Trophoblast cell (in vitro differentiated cells and primary cell): ENCODE measurements at regions not wholly inside any gene's neighbourhood (a gene's known extent, or its start where the extent isn't known, plus 50 kb on each side); places are given as distances from the start of the nearest gene placed in this dataset.
"Not testable (repeated sequence)": the region's sequence is repeated elsewhere in the genome, so short reads cannot be mapped to it uniquely, and the experiment has no call there.

Source experiments
- DNase-seq, 2 donors: peaks; one replicate each; pipeline ENCODE4 v3.0.0-alpha.2; 2016
- H2AFZ ChIP-seq: 2 replicates; pipeline ENCODE4 v1.6.1; 2013; ENCODE audit warnings: low read length, moderate library complexity, mild to moderate bottlenecking; ENCODE audit not compliant: insufficient read depth, poor library complexity
- H2AK5ac ChIP-seq: 2 replicates; pipeline ENCODE4 v1.6.1; 2013; ENCODE audit warnings: mild to moderate bottlenecking, low read length
- H2BK120ac ChIP-seq: 2 replicates; pipeline ENCODE4 v1.6.1; 2013; ENCODE audit warnings: low read length, mild to moderate bottlenecking, moderate library complexity; ENCODE audit not compliant: insufficient read depth, poor library complexity
- H2BK12ac ChIP-seq: 2 replicates; pipeline ENCODE4 v1.6.1; 2013; ENCODE audit warnings: mild to moderate bottlenecking, low read length, moderate library complexity
- H2BK5ac ChIP-seq: 2 replicates; pipeline ENCODE4 v1.6.1; 2013; ENCODE audit warnings: low read length, low read depth, moderate library complexity, mild to moderate bottlenecking; ENCODE audit not compliant: poor library complexity
- H3K14ac ChIP-seq: 2 replicates; pipeline ENCODE4 v1.6.1; 2013; ENCODE audit warnings: mild to moderate bottlenecking, low read length
- H3K18ac ChIP-seq: 2 replicates; pipeline ENCODE4 v1.6.1; 2013; ENCODE audit warnings: mild to moderate bottlenecking, low read length
- H3K23ac ChIP-seq: 2 replicates; pipeline ENCODE4 v1.6.1; 2013; ENCODE audit warnings: low read length
- H3K27ac ChIP-seq: 2 replicates; pipeline ENCODE4 v1.5.1; 2013; ENCODE audit warnings: low read depth, mild to moderate bottlenecking, inconsistent platforms, low read length, moderate library complexity
- H3K27me3 ChIP-seq: 2 replicates; pipeline ENCODE4 v1.6.1; 2013; ENCODE audit warnings: inconsistent platforms, mild to moderate bottlenecking, low read length, moderate library complexity; ENCODE audit not compliant: insufficient read depth
- H3K36me3 ChIP-seq, 2 experiments: 1 replicate in 1 of 2; 2 replicates in 1 of 2; pipeline ENCODE4 v1.6.1; 2013; ENCODE audit warnings: low read length in 2 of 2, mild to moderate bottlenecking in 2 of 2, moderate library complexity in 1 of 2; ENCODE audit not compliant: insufficient read depth in 2 of 2, control insufficient read depth in 1 of 2
- H3K4ac ChIP-seq: 2 replicates; pipeline ENCODE4 v1.6.1; 2013; ENCODE audit warnings: low read depth, mild to moderate bottlenecking, low read length, moderate library complexity
- H3K4me1 ChIP-seq, 2 experiments: 1 replicate in 1 of 2; 2 replicates in 1 of 2; pipeline ENCODE4 v1.6.1; 2013; ENCODE audit warnings: low read length in 2 of 2, mild to moderate bottlenecking in 2 of 2, moderate library complexity in 1 of 2; ENCODE audit not compliant: insufficient read depth in 2 of 2, control insufficient read depth in 1 of 2
- H3K4me2 ChIP-seq: 2 replicates; pipeline ENCODE4 v1.6.1; 2013; ENCODE audit warnings: inconsistent platforms, mild to moderate bottlenecking, low read length, moderate library complexity
- H3K4me3 ChIP-seq: 2 replicates; pipeline ENCODE4 v1.5.1; 2013; ENCODE audit warnings: mild to moderate bottlenecking, low read depth, low read length, inconsistent platforms
- H3K79me1 ChIP-seq: one replicate; pipeline ENCODE4 v1.6.1; 2013; ENCODE audit warnings: low read length
- H3K79me2 ChIP-seq: 2 replicates; pipeline ENCODE4 v1.6.1; 2013; ENCODE audit warnings: low read length, mild to moderate bottlenecking; ENCODE audit not compliant: control insufficient read depth, insufficient read depth, poor library complexity
- H3K9ac ChIP-seq: 2 replicates; pipeline ENCODE4 v1.6.1; 2013; ENCODE audit warnings: mild to moderate bottlenecking, low read length
- H3K9me3 ChIP-seq: 2 replicates; pipeline ENCODE4 v1.6.1; 2013; ENCODE audit warnings: low read depth, mild to moderate bottlenecking, control low read depth, inconsistent platforms, low read length; ENCODE audit not compliant: insufficient read depth
- H4K12ac ChIP-seq: 2 replicates; pipeline ENCODE4 v1.6.1; 2013; ENCODE audit warnings: low read depth, mild to moderate bottlenecking, low read length, moderate library complexity
- H4K8ac ChIP-seq: 2 replicates; pipeline ENCODE4 v1.6.1; 2013; ENCODE audit warnings: low read depth, mild to moderate bottlenecking, low read length, moderate library complexity
- H4K91ac ChIP-seq: one replicate; pipeline ENCODE4 v1.6.1; 2013; ENCODE audit warnings: low read depth, mild to moderate bottlenecking, low read length, moderate library complexity
- WGBS: extraction: QIAGEN DNeasy Blood & Tissue Kit; methylation state at CpG from one replicate; pipeline ENCODE4 v1.1.7; 2013; ENCODE audit warnings: missing lambda C conversion rate; ENCODE audit not compliant: insufficient read length, insufficient coverage; ENCODE audit errors: extremely low coverage; 5-methylcytosine and 5-hydroxymethylcytosine counted together

- H3K79me2 ChIP-seq = no peaks in the 10 kb centered on the region
- no peak overlapping the region for H4K8ac ChIP-seq
- no peak overlapping the region for H3K9ac ChIP-seq
- no peak overlapping the region for H2AK5ac ChIP-seq
- H3K36me3 ChIP-seq = no peaks in the 10 kb centered on the region
- no peaks in the 10 kb centered on the region for H3K4me1 ChIP-seq
- no peak for DNase-seq
- H3K23ac ChIP-seq = no peak overlapping the region
- no peak overlapping the region for H3K14ac ChIP-seq
- no peak overlapping the region for H3K4me2 ChIP-seq
- no peak overlapping the region for H4K12ac ChIP-seq
- no peak overlapping the region for H4K91ac ChIP-seq
- H3K27me3 ChIP-seq = no peaks in the 10 kb centered on the region
- no CpG with 5 or more reads among the region's 3 CpGs for WGBS
- H2BK12ac ChIP-seq = no peak overlapping the region
- H2AFZ ChIP-seq = no peak overlapping the region
- no peaks in the 10 kb centered on the region for H3K79me1 ChIP-seq
- H3K9me3 ChIP-seq = no peaks in the 10 kb centered on the region
- no peak overlapping the region for H3K18ac ChIP-seq
- no peak overlapping the region for H3K4ac ChIP-seq
- no peak overlapping the region for H2BK5ac ChIP-seq
- H3K4me3 ChIP-seq = no peak overlapping the region
- no peak overlapping the region for H2BK120ac ChIP-seq
- no peak overlapping the region for H3K27ac ChIP-seq
Measured at GRCh38 chrX:85543866-85544265, 164.4 kb upstream of the POF1B start.

GRCh38 chrX:85529141-85529540 lies 149.7 kb upstream of the POF1B start:
- H3K4me3 ChIP-seq, H3K27ac ChIP-seq, H3K14ac ChIP-seq, H2BK5ac ChIP-seq, H3K23ac ChIP-seq, H4K8ac ChIP-seq, H3K4me1 ChIP-seq, H4K12ac ChIP-seq, H2BK120ac ChIP-seq, H3K4me2 ChIP-seq, H4K91ac ChIP-seq, H3K18ac ChIP-seq, H3K9me3 ChIP-seq, H3K36me3 ChIP-seq, H3K79me2 ChIP-seq, H3K9ac ChIP-seq, H2AK5ac ChIP-seq, H2AFZ ChIP-seq, H3K27me3 ChIP-seq, H3K4ac ChIP-seq, H2BK12ac ChIP-seq, H3K79me1 ChIP-seq: not testable (repeated sequence)
- no CpG with 5 or more reads among the region's 17 CpGs for WGBS
- peak in 1 of 2 donors; percentile 2 for DNase-seq

- Histone ChIP-seq H3K4me2 (no peak overlapping the region), H3K36me3 (no peaks in the 10 kb centered on the region), H3K4ac (no peak overlapping the region), H4K91ac (no peak overlapping the region), H2BK120ac (no peak overlapping the region), H3K23ac (no peak overlapping the region), H3K9me3 (no peaks in the 10 kb centered on the region), H3K4me3 (no peak overlapping the region), H3K79me1 (no peaks in the 10 kb centered on the region), H3K18ac (no peak overlapping the region), H2BK5ac (no peak overlapping the region), H4K8ac (no peak overlapping the region), H3K27me3 (no peaks in the 10 kb centered on the region), H3K14ac (no peak overlapping the region), H3K9ac (no peak overlapping the region), H3K4me1 (no peaks in the 10 kb centered on the region), H2AFZ (no peak overlapping the region), H2AK5ac (no peak overlapping the region), H3K27ac (no peak overlapping the region), H2BK12ac (no peak overlapping the region), H4K12ac (no peak overlapping the region), H3K79me2 (no peaks in the 10 kb centered on the region)
- DNase-seq = no peak
- no CpG with 5 or more reads among the region's 2 CpGs for WGBS
Measured at GRCh38 chrX:85517994-85518718, 138.7 kb upstream of the POF1B start.

GRCh38 chrX:85516131-85516530 lies 136.7 kb upstream of the POF1B start:
- Histone ChIP-seq H3K9ac (no peak overlapping the region), H3K14ac (no peak overlapping the region), H3K4me3 (no peak overlapping the region), H2AFZ (no peak overlapping the region), H2BK5ac (no peak overlapping the region), H3K79me2 (no peaks in the 10 kb centered on the region), H2BK120ac (no peak overlapping the region), H3K4me1 (no peaks in the 10 kb centered on the region), H3K4me2 (no peak overlapping the region), H2AK5ac (no peak overlapping the region), H3K36me3 (no peaks in the 10 kb centered on the region), H4K8ac (no peak overlapping the region), H3K79me1 (no peaks in the 10 kb centered on the region), H4K91ac (no peak overlapping the region), H3K27ac (no peak overlapping the region), H2BK12ac (no peak overlapping the region), H3K9me3 (no peaks in the 10 kb centered on the region), H3K18ac (no peak overlapping the region), H4K12ac (no peak overlapping the region), H3K27me3 (no peaks in the 10 kb centered on the region), H3K23ac (no peak overlapping the region), H3K4ac (no peak overlapping the region)
- WGBS = no CpG with 5 or more reads among the region's 3 CpGs
- DNase-seq = peak; percentile 1 to 55
